Stimulated activated naive CD4-positive, alpha-beta T cell (primary cell): ENCODE measurements at regions not wholly inside any gene's neighbourhood (a gene's known extent, or its start where the extent isn't known, plus 50 kb on each side); places are given as distances from the start of the nearest gene placed in this dataset.

ENCODE experiments used
- DNase-seq, 6 experiments: peaks; one replicate each; lab custom pipeline; 2025; lab: John Stamatoyannopoulos, UW

- no peak for DNase-seq
These were observed 233.4 kb upstream of the SMIM21 start for GRCh38 chr18:75660932-75661331.

DNA sequence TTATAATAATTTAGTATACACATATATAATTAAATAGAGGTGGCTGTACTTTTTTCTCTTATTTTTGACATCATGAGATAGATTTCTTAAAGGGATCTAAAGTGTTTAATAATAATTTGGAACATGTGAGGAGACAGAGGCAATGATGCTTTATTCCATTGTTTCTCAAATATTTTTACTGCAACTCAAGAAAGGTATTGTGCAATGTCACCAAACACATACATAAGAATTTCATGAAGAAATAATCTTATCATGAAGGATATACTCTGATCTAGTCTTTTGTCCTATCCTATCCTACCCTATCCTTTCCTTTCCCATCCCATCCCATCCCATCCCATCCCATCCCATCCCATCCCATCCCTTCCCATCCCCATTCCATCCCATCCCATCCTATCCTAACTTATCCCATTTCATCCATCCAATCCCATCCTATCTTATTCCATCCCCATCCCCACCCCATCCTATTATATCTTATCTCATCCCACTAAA is 232.1 kb upstream of the SMIM21 start:
- DNase-seq: no peak

DNA sequence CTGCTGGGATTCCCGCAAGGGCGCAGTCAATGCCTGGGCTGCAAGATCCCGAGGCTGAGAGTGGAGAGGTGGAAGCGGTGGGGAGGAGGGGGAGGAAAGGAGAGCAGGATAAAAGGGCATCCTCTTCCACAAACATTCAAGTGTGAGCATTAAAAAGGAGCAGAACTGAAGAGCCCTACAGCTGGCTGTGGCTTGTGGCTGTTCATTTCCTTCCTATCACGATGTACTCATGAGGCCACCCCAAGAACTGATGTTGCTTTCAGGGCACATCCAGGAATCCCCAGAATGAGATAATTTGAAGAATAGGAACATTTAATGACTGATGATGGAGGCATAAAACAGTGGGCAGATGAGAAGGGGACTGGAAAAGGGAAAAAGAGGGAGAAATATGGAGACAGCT is 230.8 kb upstream of the SMIM21 start:
- DNase-seq: no peak

DNA sequence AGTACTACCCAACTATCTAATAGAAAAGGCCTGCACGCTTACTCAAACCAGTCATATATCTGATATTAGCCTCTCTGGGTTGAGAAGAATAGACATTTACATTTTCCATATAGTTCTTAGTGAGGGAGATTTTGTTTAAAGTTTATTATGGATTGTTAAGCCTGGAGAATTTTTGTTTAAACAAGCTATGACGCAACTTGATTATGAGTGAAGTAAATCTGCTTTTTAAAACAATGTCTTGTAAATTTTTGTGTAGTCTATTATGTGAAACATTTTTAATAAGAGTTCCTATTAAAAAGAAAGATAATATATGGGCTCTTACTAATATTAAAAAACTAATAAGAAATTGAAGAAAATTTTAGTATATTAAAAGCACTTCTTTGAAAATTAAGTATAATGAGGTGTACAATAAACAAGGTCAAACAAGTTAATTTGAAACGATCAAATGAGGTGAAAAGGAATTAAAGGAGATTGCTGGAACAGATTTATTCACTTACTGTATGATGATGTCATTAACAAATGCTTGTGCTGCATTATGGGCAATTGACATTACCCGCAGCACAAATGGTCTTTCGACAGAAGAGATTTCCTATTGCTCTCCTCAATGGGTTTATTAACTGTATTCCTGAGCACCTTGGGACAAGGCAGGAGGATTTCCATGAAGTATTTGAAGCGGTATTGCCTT is 229.2 kb upstream of the SMIM21 start:
- no peak for DNase-seq

DNA sequence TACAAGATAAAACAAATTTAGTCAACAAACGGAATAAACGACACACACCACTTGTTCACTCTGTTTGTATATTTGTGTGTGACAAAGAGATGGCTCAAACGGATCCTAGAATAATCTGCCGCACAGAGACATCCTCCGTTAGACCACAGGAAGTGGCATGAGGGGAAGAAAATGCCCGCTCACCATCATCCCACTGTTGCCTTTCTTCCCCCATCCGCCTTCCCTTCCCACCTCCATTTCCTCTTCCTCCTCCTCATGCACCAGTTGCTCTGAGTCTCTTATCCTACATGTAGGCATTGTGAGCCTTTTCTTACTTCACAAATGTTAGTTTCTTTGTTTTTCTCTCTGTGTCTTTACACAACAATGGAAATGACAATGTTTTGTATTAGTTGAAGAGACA is 228.5 kb upstream of the SMIM21 start:
- no peak for DNase-seq

DNA sequence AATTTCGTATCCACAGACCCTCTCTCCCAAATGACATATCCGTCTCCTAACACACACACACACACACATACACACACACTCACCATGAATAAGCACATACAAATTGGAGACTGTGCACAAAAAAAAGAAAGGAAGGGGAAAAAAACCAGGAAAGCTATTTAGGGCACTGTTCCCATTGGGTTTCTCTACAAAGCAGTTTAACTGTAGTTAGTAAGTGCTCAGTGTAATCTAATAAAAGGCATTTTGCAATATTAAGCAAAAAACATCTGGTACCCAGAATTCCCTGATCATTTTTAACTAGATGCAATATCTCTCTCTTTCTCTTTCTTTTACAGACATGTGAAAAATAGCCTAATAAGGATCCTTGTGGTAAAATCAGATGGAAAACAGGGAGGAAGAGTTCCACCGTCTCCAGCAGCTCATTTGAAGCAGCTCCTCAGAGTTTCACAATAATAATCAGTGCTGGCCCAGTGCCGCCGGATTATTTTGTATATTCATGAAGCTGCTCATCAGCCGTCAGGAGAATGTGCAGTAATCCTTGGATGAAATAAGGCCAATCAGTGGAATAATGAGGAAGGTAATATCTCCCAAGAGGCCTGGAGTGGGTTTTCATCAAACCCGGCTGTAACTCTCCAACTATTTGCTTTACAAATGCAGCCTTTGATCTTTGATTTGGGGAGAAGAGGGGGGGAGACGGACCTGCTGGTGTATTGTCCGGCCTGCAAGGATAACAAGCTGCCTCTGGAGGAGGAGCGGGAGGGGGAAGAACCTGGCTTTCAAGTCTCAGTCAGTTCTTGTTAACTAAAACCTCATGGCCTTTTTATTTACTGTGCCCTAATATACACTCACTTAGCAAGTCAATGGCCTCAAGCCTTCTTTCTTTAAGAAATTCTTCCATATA is 227.6 kb upstream of the SMIM21 start:
- no peak for DNase-seq

DNA sequence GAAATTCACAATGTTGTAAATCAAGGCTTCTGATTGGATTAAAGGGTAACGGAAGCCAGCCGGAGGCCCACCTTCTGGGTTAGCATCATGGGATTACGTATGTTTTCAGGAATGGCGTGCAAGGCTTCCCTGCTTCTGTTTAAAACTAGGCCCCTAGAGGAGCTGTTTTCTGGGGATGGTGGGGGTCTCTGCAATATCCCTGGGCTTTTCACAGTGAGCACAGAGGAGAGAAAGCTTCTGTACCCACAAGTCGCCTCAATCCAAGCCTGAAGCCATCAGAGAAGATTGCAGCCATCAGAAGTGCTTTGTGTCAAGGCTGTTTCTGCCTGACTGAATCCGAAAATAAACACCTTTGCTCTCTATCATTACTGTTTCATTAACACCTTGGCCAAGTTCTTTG is 226.9 kb upstream of the SMIM21 start:
- no peak for DNase-seq

GRCh38 chr18:75652528-75652927 is 225.0 kb upstream of the SMIM21 start:
- DNase-seq: no peak

- no peak for DNase-seq
These were observed 217.4 kb upstream of the SMIM21 start for GRCh38 chr18:75644871-75645270.

- no peak for DNase-seq
These were observed 215.6 kb upstream of the SMIM21 start for GRCh38 chr18:75643083-75643482.

DNA sequence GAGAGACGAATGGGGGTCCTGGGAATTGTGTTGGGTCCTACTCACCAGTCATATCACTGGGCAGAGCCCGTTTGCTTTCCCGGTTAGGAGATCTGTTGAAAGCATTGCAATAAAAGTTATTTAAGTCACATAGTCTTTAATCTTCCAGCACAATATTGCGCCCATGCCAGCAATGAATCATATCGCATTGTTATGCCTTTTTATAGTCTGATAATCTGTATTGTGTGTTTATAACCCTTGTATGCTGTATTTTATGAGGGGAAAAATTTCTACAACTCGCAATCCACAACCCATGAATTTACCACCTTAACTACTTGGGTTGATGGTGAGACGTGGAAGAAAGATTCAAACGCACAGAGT is 211.9 kb upstream of the SMIM21 start:
- DNase-seq: no peak

DNA sequence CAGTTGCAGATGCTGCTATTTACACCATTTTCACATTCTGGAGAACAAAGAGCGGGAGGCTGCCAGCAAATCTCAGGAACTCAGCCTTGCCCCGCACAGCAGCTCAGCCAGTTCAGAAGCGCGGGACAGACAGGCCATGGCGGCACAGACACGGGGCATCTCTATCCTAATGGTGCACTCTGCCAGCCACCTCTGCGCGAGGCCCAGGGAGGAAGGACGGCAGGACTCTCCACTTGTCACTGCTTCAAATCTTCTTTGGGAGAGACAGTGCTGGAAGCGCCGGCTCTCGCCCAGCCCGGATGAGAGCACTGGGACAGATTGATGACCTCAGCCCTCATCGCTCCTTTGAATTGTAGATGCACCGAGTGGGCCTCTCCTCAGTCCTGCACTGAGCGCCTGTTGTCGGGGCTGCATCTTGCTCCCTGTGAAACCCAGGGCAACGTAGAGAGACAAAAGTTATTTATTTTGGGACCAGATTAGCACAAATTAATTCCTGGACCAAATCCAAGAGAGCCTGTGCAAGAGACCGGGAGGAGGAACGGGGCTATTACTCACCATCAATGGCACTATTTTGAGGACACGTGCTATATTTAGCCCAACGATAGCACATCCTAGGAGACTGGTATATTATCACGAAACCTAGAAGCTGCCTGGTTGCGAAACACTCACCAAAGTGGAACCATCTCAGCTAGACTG is 211.4 kb upstream of the SMIM21 start:
- no peak for DNase-seq

DNA sequence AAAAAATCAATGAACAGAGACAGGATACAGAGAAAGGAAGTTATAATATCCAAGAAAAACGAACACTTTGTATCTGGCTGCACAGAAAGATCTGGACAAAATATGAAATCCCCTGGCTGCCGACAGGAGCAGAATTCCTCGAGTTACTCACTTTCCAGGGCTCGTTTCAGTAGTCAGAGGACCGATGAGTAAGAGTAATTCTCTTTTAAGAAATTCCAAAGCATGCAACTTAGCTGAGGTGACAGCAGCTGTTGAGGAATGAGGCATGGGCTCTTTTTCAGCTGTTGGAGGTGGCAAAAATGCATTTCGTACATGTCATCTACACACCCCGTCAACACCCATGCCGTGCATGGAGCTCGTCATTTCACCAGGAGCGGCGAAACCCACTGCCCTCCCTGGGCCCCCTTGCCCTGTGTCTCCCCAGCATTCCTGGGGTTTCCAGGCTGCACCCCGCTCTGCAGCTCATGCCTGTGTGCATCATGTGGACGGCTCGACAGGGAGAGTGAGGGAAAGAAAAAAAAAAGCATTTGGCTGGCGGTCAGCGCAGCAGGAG is 210.8 kb upstream of the SMIM21 start:
- no peak for DNase-seq

GRCh38 chr18:75635096-75635495 is 207.6 kb upstream of the SMIM21 start:
- DNase-seq: no peak

- no peak for DNase-seq
These were observed 198.5 kb upstream of the SMIM21 start for GRCh38 chr18:75625966-75626365.

DNA sequence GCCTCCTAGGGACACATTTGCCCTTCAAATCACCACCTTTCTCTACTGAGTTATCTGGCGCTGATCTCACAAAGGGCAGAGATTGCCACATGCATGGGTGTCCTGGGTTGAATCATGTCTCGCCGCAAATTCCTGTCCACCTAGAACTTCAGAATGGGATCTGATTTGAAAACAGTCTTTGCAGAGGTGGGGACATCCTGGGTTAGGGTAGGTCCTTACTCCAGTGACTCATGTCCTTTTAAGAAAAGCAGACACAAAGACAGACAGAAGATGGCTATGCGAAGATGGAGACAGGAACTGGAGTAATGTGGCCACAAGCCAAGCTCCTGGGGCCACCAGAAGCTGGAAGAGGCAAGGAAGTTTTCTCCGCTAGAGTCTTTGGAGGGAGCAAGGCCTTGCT is 197.4 kb upstream of the SMIM21 start:
- DNase-seq: no peak

GRCh38 chr18:75621818-75622217 is 194.3 kb upstream of the SMIM21 start:
- no peak for DNase-seq

DNA sequence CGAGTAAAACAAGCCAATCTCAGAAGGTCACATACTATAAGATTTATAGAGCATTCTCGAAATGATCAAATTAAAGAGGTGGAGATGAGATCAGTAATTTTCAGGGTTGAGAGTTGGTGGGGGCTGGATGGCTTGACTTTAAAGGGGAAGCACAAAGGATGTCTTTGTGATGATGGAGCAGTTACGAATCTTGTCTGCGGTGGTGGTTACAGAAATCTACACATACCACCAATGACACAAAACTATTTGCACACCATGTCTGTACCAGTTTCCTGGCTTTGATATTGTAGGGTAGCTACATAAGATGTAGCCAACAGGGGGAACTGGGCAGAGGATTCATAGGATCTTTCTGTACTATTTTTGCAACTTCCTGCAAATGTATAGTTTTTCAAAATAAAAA is 190.6 kb upstream of the SMIM21 start:
- no peak for DNase-seq

GRCh38 chr18:75612456-75612855 is 185.0 kb upstream of the SMIM21 start:
- no peak for DNase-seq

DNA sequence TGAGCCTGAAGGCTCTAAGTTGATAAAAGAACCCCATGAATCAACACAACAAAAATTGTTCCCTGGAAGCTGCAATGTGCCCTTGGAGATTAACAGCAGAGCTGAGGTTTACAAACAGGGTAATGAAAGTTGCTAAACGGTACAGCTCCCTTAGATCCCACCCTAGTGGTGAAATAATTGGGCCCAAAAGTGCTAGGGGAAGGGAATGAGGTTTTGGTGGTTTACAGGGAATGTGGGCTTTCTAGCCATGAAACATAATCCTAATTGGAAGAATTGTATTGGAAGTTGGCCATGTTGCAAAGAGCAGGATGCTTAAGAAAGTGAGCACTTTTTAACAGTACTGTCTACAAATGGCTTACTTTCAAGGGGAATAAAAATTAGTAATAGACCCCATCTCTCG is 180.2 kb upstream of the SMIM21 start:
- DNase-seq: no peak

GRCh38 chr18:75592527-75592926 is 165.0 kb upstream of the SMIM21 start:
- no peak for DNase-seq

- no peak for DNase-seq
These were observed 160.9 kb upstream of the SMIM21 start for GRCh38 chr18:75588412-75588811.

DNA sequence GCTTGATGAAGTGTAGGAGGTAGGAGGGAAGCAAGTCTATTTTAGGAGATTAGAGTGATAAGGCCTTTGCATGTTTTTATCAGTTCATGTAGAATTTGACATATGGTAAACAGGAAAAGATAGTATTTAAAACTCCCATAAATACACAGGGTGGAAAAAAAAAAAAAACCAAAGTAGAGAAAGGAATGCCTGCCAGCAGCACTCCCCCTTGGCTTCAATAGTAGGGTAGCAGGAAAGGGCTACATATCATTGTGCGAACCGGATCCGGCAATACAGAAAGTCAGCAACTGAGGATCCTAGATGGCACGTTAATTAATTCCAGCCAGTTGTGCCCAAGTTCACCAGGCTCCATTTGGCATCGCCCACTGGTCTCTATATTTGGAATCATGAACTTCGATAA is 159.6 kb upstream of the SMIM21 start:
- no peak for DNase-seq
